ENCODE measurements at regions not wholly inside any gene's neighbourhood (a gene's known extent, or its start where the extent isn't known, plus 50 kb on each side); places are given as distances from the start of the nearest gene placed in this dataset.

- DNase-seq (no peak), ATAC-seq (peak in 1 of 4 donors; percentile 24)
- TF ChIP-seq POLR2A (IDR thresholded peaks at IDR 0.05), result no peak
- TF ChIP-seq, protein P1, sequence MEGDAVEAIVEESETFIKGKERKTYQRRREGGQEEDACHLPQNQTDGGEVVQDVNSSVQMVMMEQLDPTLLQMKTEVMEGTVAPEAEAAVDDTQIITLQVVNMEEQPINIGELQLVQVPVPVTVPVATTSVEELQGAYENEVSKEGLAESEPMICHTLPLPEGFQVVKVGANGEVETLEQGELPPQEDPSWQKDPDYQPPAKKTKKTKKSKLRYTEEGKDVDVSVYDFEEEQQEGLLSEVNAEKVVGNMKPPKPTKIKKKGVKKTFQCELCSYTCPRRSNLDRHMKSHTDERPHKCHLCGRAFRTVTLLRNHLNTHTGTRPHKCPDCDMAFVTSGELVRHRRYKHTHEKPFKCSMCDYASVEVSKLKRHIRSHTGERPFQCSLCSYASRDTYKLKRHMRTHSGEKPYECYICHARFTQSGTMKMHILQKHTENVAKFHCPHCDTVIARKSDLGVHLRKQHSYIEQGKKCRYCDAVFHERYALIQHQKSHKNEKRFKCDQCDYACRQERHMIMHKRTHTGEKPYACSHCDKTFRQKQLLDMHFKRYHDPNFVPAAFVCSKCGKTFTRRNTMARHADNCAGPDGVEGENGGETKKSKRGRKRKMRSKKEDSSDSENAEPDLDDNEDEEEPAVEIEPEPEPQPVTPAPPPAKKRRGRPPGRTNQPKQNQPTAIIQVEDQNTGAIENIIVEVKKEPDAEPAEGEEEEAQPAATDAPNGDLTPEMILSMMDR (IDR thresholded peaks at IDR 0.05), result no peak
- no peaks in the 10 kb centered on the region for H3K4me1 ChIP-seq
- no peak overlapping the region for H3K27ac ChIP-seq
- intact Hi-C loops (cut with DNase I), result no loop called here
- no peaks in the 10 kb centered on the region for H3K9me3 ChIP-seq
- WGBS (ENCODE audit: insufficient coverage, low coverage, low lambda C conversion rate, missing lambda C conversion rate), result 45% methylated on average over 3 of the region's 3 CpGs
- H3K36me3 ChIP-seq, result no peaks in the 10 kb centered on the region
- H3K4me3 ChIP-seq, result no peak overlapping the region
- no peaks in the 10 kb centered on the region for H3K27me3 ChIP-seq
Measured at GRCh38 chr5:124402144-124402581, 344.3 kb downstream of the ZNF608 start.

GRCh38 chr5:124401476-124402143 is 344.8 kb downstream of the ZNF608 start:
- DNase-seq (no peak), ATAC-seq (no peak)
- 73% methylated on average over 6 of the region's 6 CpGs for WGBS (ENCODE audit: insufficient coverage, low coverage, low lambda C conversion rate, missing lambda C conversion rate)
- Histone ChIP-seq H3K4me3 (no peak overlapping the region), H3K9me3 (no peaks in the 10 kb centered on the region), H3K36me3 (no peaks in the 10 kb centered on the region), H3K27me3 (no peaks in the 10 kb centered on the region), H3K4me1 (no peaks in the 10 kb centered on the region), H3K27ac (no peak overlapping the region)
- no peak for TF ChIP-seq POLR2A (IDR thresholded peaks at IDR 0.05)
- TF ChIP-seq, protein P1 (IDR thresholded peaks at IDR 0.05), result no peak
- intact Hi-C loops (cut with DNase I), result no loop called here

DNA sequence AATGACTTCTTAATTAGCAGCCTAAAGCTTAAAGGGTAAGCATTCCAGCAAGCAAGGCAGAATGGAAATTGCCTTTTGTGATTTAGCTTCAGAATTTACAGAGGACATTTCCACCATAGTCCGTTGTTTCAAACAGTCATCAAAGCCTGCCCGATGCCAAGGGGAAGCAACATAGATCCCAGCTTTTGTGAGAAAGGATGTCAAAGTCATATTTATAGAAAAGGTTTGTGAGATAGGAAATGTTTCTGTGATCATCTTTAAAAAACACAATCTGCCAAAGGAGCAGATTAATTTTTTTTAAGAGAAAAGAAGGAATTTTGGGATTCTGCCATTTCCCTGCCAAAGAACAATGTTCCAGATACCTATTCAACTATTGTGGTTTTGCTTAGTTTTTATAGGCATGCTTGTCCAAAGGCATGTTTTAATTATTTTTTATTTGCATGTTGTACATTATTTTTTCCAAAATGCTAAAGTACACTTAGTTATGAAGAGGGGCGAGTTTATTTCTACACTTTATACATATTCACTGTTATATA is 346.9 kb downstream of the ZNF608 start:
- no peak overlapping the region for H3K4me3 ChIP-seq
- H3K4me1 ChIP-seq, result no peaks in the 10 kb centered on the region
- ATAC-seq (no peak), DNase-seq (no peak)
- TF ChIP-seq, protein P1 (IDR thresholded peaks at IDR 0.05), result no peak
- no peak for TF ChIP-seq POLR2A (IDR thresholded peaks at IDR 0.05)
- H3K27ac ChIP-seq, result no peak overlapping the region
- no peaks in the 10 kb centered on the region for H3K36me3 ChIP-seq
- no peaks in the 10 kb centered on the region for H3K27me3 ChIP-seq
- 52% methylated on average over 3 of the region's 3 CpGs for WGBS (ENCODE audit: insufficient coverage, low coverage, low lambda C conversion rate, missing lambda C conversion rate)
- no peaks in the 10 kb centered on the region for H3K9me3 ChIP-seq
- intact Hi-C loops (cut with DNase I), result no loop called here

GRCh38 chr5:124398460-124398859 is 348.0 kb downstream of the ZNF608 start:
- H3K36me3 ChIP-seq, result no peaks in the 10 kb centered on the region
- H3K9me3 ChIP-seq, result no peaks in the 10 kb centered on the region
- H3K4me3 ChIP-seq, result no peak overlapping the region
- DNase-seq (no peak), ATAC-seq (no peak)
- intact Hi-C loops (cut with DNase I), result no loop called here
- no peak overlapping the region for H3K27ac ChIP-seq
- TF ChIP-seq POLR2A (IDR thresholded peaks at IDR 0.05), result no peak
- TF ChIP-seq, protein P1 (IDR thresholded peaks at IDR 0.05), result no peak
- WGBS (ENCODE audit: insufficient coverage, low coverage, low lambda C conversion rate, missing lambda C conversion rate), result 44% methylated on average over 2 of the region's 2 CpGs
- no peaks in the 10 kb centered on the region for H3K4me1 ChIP-seq
- no peaks in the 10 kb centered on the region for H3K27me3 ChIP-seq

All from right lobe of liver (tissue), 6 donors.